Right renal cortex interstitium (tissue), 3 donors: ENCODE measurements at regions not wholly inside any gene's neighbourhood (a gene's known extent, or its start where the extent isn't known, plus 50 kb on each side); places are given as distances from the start of the nearest gene placed in this dataset.

Experiments
- DNase-seq, 3 donors: peaks; one replicate each; pipeline ENCODE4 v3.0.0-alpha.2; 2013; ENCODE audit warnings: low read depth in 3 of 3, low spot score in 2 of 3

DNA sequence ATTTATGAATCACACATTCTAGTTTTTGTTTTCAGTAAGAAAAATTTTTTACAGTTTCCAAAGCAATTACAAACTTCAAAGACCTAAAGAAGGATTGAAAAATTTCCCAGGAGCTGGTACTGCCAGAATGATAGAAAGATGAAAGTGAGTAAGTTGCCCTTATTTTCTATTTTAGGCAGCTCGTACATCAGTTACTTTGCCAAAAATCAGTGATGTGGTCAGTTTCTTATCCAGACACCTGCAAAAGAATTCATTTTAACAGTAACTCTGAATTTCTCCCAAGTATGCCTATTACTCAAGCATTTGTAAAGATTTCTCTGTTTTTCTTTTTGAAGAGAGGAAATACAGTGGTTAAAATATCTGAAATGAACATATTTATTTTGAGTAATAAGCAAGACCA, 976.3 kb upstream of the RAG2 start:
- DNase-seq, result no peak

DNA sequence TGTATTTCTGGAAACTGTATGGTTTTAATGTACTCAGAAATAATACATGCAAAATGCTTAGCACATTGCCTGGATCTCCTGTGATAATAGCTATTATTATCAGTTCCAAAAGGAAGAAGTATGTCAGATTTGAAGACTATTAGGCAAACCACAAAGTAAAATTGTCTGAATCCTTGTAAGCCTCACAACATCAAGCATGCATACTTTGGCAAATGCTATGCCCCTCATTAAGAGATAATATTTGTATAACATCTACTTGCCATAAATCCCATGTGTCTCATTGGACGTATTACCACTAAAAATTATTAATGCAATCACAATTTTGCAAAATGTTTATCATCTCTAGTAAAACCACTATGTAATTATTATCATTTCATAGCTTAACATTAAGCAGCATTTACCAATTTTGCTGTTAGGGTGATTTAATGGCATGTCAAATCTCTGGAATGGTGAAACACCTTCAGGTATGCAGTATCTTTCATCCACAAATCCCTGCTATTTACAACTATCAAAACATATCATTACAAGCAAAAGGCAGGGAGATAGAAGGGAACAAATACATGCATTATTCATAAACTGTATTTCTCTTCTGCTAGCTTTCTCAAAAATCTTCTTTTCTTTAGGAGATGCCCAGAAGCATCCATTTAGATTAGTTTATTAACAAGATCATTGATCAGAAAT, 974.6 kb upstream of the RAG2 start:
- DNase-seq, result no peak

GRCh38 chr11:37571246-37571645, 973.2 kb upstream of the RAG2 start:
- no peak for DNase-seq

GRCh38 chr11:37560991-37561390, 963.0 kb upstream of the RAG2 start:
- DNase-seq, result peak in 1 of 3 donors; percentile 15

GRCh38 chr11:37560346-37560745, 962.3 kb upstream of the RAG2 start:
- DNase-seq, result no peak

- DNase-seq, result no peak
These were observed 960.7 kb upstream of the RAG2 start for GRCh38 chr11:37558619-37559210.

DNA sequence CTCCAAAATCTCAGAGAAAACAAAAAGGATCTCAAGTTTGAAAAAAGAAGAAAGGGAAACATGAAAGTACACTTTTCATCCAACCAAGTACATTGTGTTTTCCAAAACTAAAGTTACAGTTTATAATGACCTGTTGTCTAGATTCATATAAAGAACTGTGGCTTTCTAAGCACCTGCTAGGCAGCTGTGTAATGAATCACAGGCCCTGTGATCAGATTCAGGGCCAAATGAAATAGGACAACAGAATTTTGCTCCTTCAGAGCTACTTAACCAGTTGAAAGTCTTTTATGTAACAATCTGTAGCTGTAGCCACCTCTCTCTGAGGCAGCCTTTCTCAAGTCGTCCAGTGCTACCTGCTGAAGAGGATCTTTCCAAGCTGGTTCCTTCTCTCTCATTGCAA, 960.0 kb upstream of the RAG2 start:
- DNase-seq, result no peak

- no peak for DNase-seq
These were observed 954.2 kb upstream of the RAG2 start for GRCh38 chr11:37552284-37552683.

DNA sequence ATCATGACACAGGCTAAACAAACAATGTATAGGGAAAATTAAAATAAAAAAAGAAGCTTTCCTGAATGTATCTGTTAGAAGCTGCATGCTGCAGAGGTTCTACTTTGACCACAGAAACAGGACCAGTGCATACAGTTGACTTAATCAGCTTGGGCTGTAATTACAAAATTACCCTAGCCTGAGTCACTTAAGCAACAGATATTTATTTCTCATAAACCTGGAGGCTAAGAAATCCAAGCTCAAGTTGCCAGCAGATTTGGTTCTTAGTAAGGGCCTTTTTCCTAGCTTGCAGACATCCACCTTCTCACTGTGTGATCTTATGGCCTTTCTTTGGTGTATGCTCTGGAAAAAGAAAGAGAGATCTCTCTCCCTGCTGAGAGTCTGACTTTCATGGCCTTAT, 946.5 kb upstream of the RAG2 start:
- DNase-seq, result no peak

GRCh38 chr11:37533830-37534229, 935.8 kb upstream of the RAG2 start:
- no peak for DNase-seq

DNA sequence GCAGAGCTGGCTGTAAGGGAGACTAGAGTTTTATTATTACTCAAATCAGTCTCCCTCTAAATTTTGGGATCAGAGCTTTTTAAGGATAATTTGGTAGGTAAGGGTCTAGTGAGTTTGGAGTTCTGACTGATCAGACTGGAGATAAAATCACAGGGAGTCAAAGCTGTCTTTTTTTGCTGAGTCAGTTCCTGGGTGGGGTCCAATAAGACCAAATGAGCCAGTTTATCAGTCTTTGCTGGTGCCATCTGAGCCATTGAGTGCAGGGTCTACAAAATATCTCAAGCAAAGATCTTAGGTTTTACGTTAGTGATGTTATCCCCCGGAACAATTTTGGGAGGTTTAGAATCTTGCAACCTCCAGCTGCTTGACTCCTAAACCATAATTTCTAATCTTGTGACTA, 935.1 kb upstream of the RAG2 start:
- DNase-seq, result no peak

DNA sequence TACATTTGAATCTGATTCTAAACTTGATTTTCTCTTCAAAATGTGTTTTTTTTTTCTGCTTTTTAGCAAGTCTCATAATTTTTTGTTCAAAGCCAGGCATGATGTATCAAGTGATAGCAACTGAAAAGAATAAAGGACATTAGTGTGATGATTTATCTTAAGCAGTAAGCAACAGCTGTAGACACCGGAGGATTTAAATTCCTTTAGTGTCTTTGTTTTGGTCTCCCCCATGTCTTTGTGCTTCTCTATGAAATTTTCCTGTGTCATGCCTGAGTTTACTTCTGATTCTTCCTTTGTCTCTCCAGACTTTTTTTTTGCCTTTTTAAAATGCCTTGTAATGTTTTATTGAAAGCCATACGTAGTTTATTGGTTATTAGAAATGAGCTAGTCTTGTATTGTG, 934.2 kb upstream of the RAG2 start:
- DNase-seq, result no peak

- no peak for DNase-seq
These were observed 929.5 kb upstream of the RAG2 start for GRCh38 chr11:37527545-37527944.

DNA sequence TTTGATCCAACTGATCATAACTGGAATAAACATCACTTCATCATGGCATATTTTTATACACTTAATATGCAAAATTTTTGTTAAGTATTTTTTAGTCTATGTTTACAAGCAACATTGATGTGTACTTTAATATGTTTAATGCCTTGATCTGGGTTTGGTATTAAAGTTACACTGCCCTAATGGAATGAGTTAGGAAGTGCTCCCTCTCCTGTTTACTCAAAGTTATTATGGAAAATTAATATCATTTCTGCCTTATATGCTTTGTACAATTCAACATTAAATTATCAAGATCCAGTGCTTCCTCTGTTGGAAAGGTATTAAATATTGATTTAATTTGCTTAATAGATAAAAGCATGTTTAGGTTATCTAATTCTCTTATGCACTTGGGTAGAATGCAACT, 927.3 kb upstream of the RAG2 start:
- no peak for DNase-seq

DNA sequence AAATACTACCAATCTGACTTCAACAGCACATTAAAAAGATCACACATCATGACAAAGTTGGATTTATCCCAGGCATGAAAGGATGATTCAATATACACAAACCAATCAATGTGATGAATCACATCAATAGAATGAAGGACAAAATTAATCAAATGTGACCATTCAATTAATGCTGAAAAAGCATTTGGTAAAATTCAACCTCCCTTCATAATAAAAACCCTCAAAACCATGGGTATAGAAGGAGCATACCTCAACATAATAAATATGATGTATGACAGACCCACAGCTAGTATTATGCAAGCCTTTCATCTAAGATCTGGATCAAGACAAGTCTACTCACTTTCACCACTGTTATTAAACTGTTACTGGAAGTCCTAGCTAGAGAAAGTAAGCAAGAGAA, 921.7 kb upstream of the RAG2 start:
- no peak for DNase-seq

DNA sequence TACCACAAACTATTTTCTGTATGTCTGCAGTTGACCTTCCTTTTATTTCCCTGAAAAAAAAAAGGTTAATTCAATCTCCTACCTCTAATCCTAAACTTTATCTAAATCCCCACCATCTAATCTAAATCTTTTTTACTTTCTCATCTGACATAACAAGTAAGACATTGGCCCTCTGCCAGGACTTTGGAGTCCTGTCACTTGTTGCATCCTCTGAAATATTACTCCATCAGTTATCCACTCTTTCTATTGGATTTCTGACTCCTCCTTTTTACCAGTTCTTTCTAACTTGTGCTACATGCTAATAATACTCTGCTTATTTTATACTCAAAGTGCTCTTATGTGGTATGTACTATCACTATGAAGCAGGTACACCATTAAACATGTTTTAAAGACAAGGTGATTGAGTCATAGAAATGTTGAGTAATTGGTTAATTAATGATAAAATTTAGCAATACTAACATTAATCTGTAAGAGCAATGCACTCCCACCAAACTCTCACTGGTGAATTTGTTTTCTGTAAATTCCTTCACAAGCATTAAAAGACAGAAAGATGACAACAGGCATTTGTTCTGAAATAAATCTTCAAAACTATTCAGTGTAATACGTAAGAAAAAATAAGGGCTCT, 914.2 kb upstream of the RAG2 start:
- DNase-seq, result no peak

DNA sequence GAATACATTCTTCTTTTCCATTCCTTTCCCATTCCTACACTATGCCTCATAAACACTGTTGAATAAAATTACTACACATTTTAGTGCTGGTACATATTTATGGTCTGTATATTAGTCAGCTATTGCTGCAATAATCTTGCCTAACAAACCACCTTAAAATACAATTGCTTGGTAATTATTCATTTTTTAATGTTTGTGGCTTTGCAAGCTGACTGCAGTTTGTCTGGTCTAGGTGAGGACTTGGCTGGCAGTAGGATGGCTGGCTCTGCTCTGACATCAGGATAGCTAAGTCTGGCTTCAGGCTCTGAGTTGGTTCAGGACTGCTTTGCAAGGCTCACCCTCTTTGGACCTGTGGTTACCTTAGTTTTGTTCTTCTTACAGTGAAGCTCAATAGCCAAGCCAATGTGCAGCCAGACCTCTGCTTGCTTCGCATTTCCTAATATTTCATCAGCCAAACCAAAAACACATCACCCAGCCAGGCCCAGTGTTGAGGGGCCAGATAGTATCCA, 913.4 kb upstream of the RAG2 start:
- DNase-seq, result no peak

- DNase-seq, result no peak
These were observed 911.5 kb upstream of the RAG2 start for GRCh38 chr11:37509506-37509905.

DNA sequence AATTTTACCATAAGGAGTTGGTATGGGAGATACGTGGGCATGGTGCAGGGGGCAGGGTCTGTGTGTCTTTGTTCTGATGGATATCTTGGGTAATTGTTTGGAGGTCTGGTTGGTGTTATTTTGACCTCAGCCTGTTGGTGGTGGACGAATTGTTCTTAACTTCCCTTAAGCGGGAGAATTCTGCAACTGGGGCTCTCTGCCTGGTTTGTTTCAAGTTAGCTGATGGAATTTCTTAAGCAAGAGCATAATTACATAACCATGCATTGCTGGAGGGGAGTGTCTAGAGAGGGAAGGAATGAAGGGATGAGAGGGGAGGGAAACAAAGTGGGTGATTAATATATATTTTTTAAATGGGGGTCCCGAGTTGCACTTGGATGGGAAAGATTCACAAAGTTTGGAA, 908.5 kb upstream of the RAG2 start:
- DNase-seq, result no peak

GRCh38 chr11:37505406-37505805, 907.4 kb upstream of the RAG2 start:
- DNase-seq, result no peak

DNA sequence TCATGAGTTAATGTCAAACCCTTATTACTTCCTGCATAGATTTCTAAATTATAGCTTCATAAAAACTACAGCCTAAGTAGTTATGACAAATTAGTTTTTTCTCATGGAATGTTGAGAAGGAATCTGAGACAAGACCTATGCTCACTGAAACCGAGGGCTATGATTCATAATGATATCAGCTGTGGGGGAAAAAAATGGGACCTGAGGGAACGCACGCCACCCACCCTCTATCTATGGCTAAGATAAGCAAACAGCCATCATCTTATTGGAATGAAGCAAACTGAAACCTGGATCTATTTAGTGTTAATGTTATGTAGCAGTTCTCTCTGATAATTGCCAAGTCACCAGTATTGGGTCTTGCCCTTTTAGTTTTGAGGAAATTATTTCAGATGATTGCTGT, 906.9 kb upstream of the RAG2 start:
- DNase-seq, result no peak

DNA sequence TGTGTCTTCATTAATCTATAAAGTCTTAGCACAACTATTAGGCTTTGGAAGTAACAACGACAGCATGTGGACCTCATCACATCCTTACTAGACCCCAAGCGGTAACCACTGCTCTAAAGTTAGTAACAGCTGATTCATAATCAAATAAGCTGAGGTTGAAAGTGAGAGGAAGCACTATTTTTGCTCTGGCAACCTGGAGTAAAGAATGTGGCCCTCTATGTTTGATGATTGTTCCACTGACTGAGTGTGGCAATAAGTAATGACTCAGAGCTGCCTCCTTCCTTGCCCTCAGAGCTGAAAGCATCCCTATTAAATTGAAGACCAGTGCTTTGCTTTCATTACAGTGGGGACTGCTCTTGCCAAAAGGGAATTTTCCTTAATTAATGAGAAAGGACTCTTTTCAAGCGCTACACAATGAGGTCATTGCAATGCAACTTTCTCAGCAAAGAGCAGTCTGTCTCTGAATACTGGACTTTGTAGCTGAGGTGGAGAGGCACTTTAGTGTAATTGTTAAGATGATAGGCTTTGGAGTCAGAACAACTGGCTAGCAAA, 906.1 kb upstream of the RAG2 start:
- no peak for DNase-seq
